AG04450 (cell line): ENCODE measurements at regions not wholly inside any gene's neighbourhood (a gene's known extent, or its start where the extent isn't known, plus 50 kb on each side); places are given as distances from the start of the nearest gene placed in this dataset.

Experiments
- CTCF ChIA-PET: fragments of 300-600, 350-600 bp; formaldehyde crosslinking; extraction: SDS; loops from one replicate; lab custom pipeline; 2022; ENCODE audit warnings: antibody characterized with exemption, inconsistent platforms; lab: Charles Lee
- POLR2A ChIA-PET: fragments of 350-600 bp; formaldehyde crosslinking; extraction: SDS; loops from one replicate; lab custom pipeline; 2021; ENCODE audit warnings: antibody characterized with exemption, inconsistent platforms; lab: Yijun Ruan, JAX
- DNase-seq: peaks from one replicate; pipeline ENCODE4 v3.0.0-alpha.2; 2011; ENCODE audit warnings: low read depth, low spot score
- H3K27ac ChIP-seq: one replicate; pipeline ENCODE4 v1.5.1; 2012; ENCODE audit warnings: low read depth, low read length, control low read depth
- H3K27me3 ChIP-seq: one replicate; pipeline ENCODE4 v1.6.0; 2012; ENCODE audit warnings: low read length; ENCODE audit not compliant: control insufficient read depth, insufficient read depth
- H3K4me3 ChIP-seq: 2 replicates; pipeline ENCODE4 v1.5.1; 2011; ENCODE audit warnings: mild to moderate bottlenecking, low read depth, low read length, control low read depth
- H3K9me3 ChIP-seq: 2 replicates; pipeline ENCODE4 v1.5.1; 2012; ENCODE audit warnings: low read length; ENCODE audit not compliant: control insufficient read depth, insufficient read depth
- CTCF ChIP-seq: IDR thresholded peaks from 2 replicates; pipeline ENCODE4 v1.5.1; 2011; ENCODE audit warnings: low read depth, low read length, control low read depth, inconsistent platforms

- no peak overlapping the region for H3K27ac ChIP-seq
- no peak for TF ChIP-seq CTCF
- no peak overlapping the region for H3K4me3 ChIP-seq
- ChIA-PET POLR2A (no interaction called here), CTCF (no interaction called here)
- H3K9me3 ChIP-seq = no peaks in the 10 kb centered on the region
- no peaks in the 10 kb centered on the region for H3K27me3 ChIP-seq
- DNase-seq = no peak
These were observed 248.7 kb upstream of the IL12A start for GRCh38 chr3:159739969-159740368.

GRCh38 chr3:159741281-159741680 lies 247.4 kb upstream of the IL12A start:
- no peaks in the 10 kb centered on the region for H3K9me3 ChIP-seq
- no peak overlapping the region for H3K27ac ChIP-seq
- no peak for TF ChIP-seq CTCF
- CTCF ChIA-PET = interaction anchor here (1.0 to 1.8 kb wide), 2 partner anchors 64 to 144 kb away, joined by 3 to 5 read pairs; no protein-coding TSS in a partner anchor
- no peaks in the 10 kb centered on the region for H3K27me3 ChIP-seq
- POLR2A ChIA-PET = no interaction called here
- DNase-seq = no peak
- no peak overlapping the region for H3K4me3 ChIP-seq

- POLR2A ChIA-PET = no interaction called here
- no peak overlapping the region for H3K27ac ChIP-seq
- no peak for TF ChIP-seq CTCF
- no peak overlapping the region for H3K4me3 ChIP-seq
- no peaks in the 10 kb centered on the region for H3K27me3 ChIP-seq
- CTCF ChIA-PET = no interaction called here
- DNase-seq = no peak
- no peaks in the 10 kb centered on the region for H3K9me3 ChIP-seq
These were observed 240.2 kb upstream of the IL12A start for GRCh38 chr3:159748425-159748824.

- TF ChIP-seq CTCF = no peak
- POLR2A ChIA-PET = no interaction called here
- Histone ChIP-seq H3K27me3 (no peaks in the 10 kb centered on the region), H3K27ac (no peak overlapping the region), H3K4me3 (no peak overlapping the region), H3K9me3 (no peaks in the 10 kb centered on the region)
- no peak for DNase-seq
- CTCF ChIA-PET = no interaction called here
These were observed 239.2 kb upstream of the IL12A start for GRCh38 chr3:159749406-159749805.

GRCh38 chr3:159751146-159751545 lies 237.5 kb upstream of the IL12A start:
- no peaks in the 10 kb centered on the region for H3K27me3 ChIP-seq
- no peak overlapping the region for H3K4me3 ChIP-seq
- H3K9me3 ChIP-seq = peaks cover 5% of the 10 kb centered on the region
- DNase-seq = no peak
- TF ChIP-seq CTCF = no peak
- no peak overlapping the region for H3K27ac ChIP-seq
- ChIA-PET POLR2A (interaction anchor here (1.0 to 1.4 kb wide), 3 partner anchors 11 to 19 kb away, joined by 3 to 10 read pairs (median 3); no protein-coding TSS in a partner anchor), CTCF (interaction anchor here (1.0 to 2.0 kb wide), 2 partner anchors 8 to 54 kb away, joined by 3 to 8 read pairs; no protein-coding TSS in a partner anchor)
